NT2/D1 (cell line): ENCODE measurements at regions not wholly inside any gene's neighbourhood (a gene's known extent, or its start where the extent isn't known, plus 50 kb on each side); places are given as distances from the start of the nearest gene placed in this dataset.

ENCODE experiments used
- DNase-seq: peaks from one replicate; pipeline ENCODE4 v3.0.0-alpha.2; 2011; ENCODE audit warnings: low read depth, low spot score
- H3K27me3 ChIP-seq: 2 replicates; pipeline ENCODE4 v1.6.0; 2011; ENCODE audit warnings: mild to moderate bottlenecking; ENCODE audit not compliant: insufficient read length, insufficient read depth
- H3K36me3 ChIP-seq: 2 replicates; pipeline ENCODE4 v1.6.1; 2011; ENCODE audit warnings: mild to moderate bottlenecking, low read length, mixed read lengths; ENCODE audit not compliant: insufficient read depth, insufficient read length
- H3K4me1 ChIP-seq: 2 replicates; pipeline ENCODE4 v1.5.1; 2011; ENCODE audit not compliant: insufficient read depth, insufficient read length
- H3K4me3 ChIP-seq: 2 replicates; pipeline ENCODE4 v1.5.1; 2011; ENCODE audit warnings: low read depth; ENCODE audit not compliant: insufficient read length
- H3K9ac ChIP-seq: 2 replicates; pipeline ENCODE4 v1.6.0; 2011; ENCODE audit warnings: low read depth; ENCODE audit not compliant: insufficient read length
- H3K9me3 ChIP-seq: 2 replicates; pipeline ENCODE4 v1.5.1; 2011; ENCODE audit warnings: mild to moderate bottlenecking, low read length; ENCODE audit not compliant: insufficient read depth
- SUZ12 ChIP-seq: IDR thresholded peaks from 2 replicates; pipeline ENCODE4 v1.6.1; 2011; ENCODE audit not compliant: insufficient read length, insufficient read depth; ENCODE audit errors: extremely low read depth
- YY1 ChIP-seq: IDR thresholded peaks from 2 replicates; pipeline ENCODE4 v1.6.1; 2011; ENCODE audit not compliant: insufficient read length, insufficient read depth
- ZNF274 ChIP-seq: IDR thresholded peaks from 2 replicates; pipeline ENCODE4 v1.6.1; 2011; ENCODE audit warnings: mild to moderate bottlenecking, low read depth, low read length

- TF ChIP-seq SUZ12 (no peak), YY1 (no peak), ZNF274 (no peak)
- Histone ChIP-seq H3K4me3 (no peak overlapping the region), H3K36me3 (no peaks in the 10 kb centered on the region), H3K9ac (no peak overlapping the region), H3K27me3 (no peaks in the 10 kb centered on the region), H3K4me1 (no peaks in the 10 kb centered on the region), H3K9me3 (no peaks in the 10 kb centered on the region)
- no peak for DNase-seq
Observed at GRCh38 chr1:58072450-58072849, 474.1 kb downstream of the OMA1 start.

- H3K27me3 ChIP-seq: no peaks in the 10 kb centered on the region
- H3K9me3 ChIP-seq: no peaks in the 10 kb centered on the region
- DNase-seq: no peak
- no peak overlapping the region for H3K9ac ChIP-seq
- no peak for TF ChIP-seq SUZ12
- TF ChIP-seq ZNF274: no peak
- no peak for TF ChIP-seq YY1
- H3K4me3 ChIP-seq: no peak overlapping the region
- peaks cover 6% of the 10 kb centered on the region for H3K4me1 ChIP-seq
- H3K36me3 ChIP-seq: no peaks in the 10 kb centered on the region
Observed at GRCh38 chr1:58067082-58067481, 479.4 kb downstream of the OMA1 start.

GRCh38 chr1:58065520-58065919 lies 481.0 kb downstream of the OMA1 start:
- Histone ChIP-seq H3K4me1 (peaks cover 6% of the 10 kb centered on the region), H3K4me3 (no peak overlapping the region), H3K36me3 (no peaks in the 10 kb centered on the region), H3K9me3 (no peaks in the 10 kb centered on the region), H3K27me3 (no peaks in the 10 kb centered on the region), H3K9ac (no peak overlapping the region)
- DNase-seq: no peak
- no peak for TF ChIP-seq YY1
- TF ChIP-seq ZNF274: no peak
- no peak for TF ChIP-seq SUZ12

- no peak for TF ChIP-seq YY1
- TF ChIP-seq SUZ12: no peak
- TF ChIP-seq ZNF274: no peak
- no peaks in the 10 kb centered on the region for H3K36me3 ChIP-seq
- H3K4me1 ChIP-seq: peaks cover 6% of the 10 kb centered on the region
- H3K4me3 ChIP-seq: no peak overlapping the region
- no peaks in the 10 kb centered on the region for H3K27me3 ChIP-seq
- H3K9me3 ChIP-seq: no peaks in the 10 kb centered on the region
- no peak for DNase-seq
- no peak overlapping the region for H3K9ac ChIP-seq
Observed at GRCh38 chr1:58064166-58064565, 482.4 kb downstream of the OMA1 start.

GRCh38 chr1:58063095-58063494 lies 483.4 kb downstream of the OMA1 start:
- Histone ChIP-seq H3K9ac (no peak overlapping the region), H3K4me1 (peaks cover 6% of the 10 kb centered on the region), H3K27me3 (no peaks in the 10 kb centered on the region), H3K9me3 (no peaks in the 10 kb centered on the region), H3K4me3 (no peak overlapping the region), H3K36me3 (no peaks in the 10 kb centered on the region)
- no peak for TF ChIP-seq ZNF274
- no peak for TF ChIP-seq SUZ12
- TF ChIP-seq YY1: no peak
- no peak for DNase-seq

GRCh38 chr1:58062635-58063034 lies 483.9 kb downstream of the OMA1 start:
- no peak for DNase-seq
- no peaks in the 10 kb centered on the region for H3K9me3 ChIP-seq
- H3K36me3 ChIP-seq: no peaks in the 10 kb centered on the region
- H3K4me3 ChIP-seq: no peak overlapping the region
- TF ChIP-seq ZNF274: no peak
- TF ChIP-seq YY1: no peak
- no peak for TF ChIP-seq SUZ12
- peaks cover 6% of the 10 kb centered on the region for H3K4me1 ChIP-seq
- H3K9ac ChIP-seq: no peak overlapping the region
- no peaks in the 10 kb centered on the region for H3K27me3 ChIP-seq

- H3K4me3 ChIP-seq: no peak overlapping the region
- H3K4me1 ChIP-seq: peaks cover 5% of the 10 kb centered on the region
- H3K27me3 ChIP-seq: no peaks in the 10 kb centered on the region
- TF ChIP-seq YY1 (no peak), SUZ12 (no peak), ZNF274 (no peak)
- no peak overlapping the region for H3K9ac ChIP-seq
- no peaks in the 10 kb centered on the region for H3K9me3 ChIP-seq
- no peaks in the 10 kb centered on the region for H3K36me3 ChIP-seq
- no peak for DNase-seq
Observed at GRCh38 chr1:58060559-58061170, 485.9 kb downstream of the OMA1 start.

GRCh38 chr1:58059789-58060188 lies 486.7 kb downstream of the OMA1 start:
- H3K27me3 ChIP-seq: no peaks in the 10 kb centered on the region
- TF ChIP-seq YY1: no peak
- no peak for TF ChIP-seq SUZ12
- no peak for TF ChIP-seq ZNF274
- no peak for DNase-seq
- H3K9me3 ChIP-seq: no peaks in the 10 kb centered on the region
- peaks cover 3% of the 10 kb centered on the region for H3K4me1 ChIP-seq
- H3K9ac ChIP-seq: no peak overlapping the region
- H3K4me3 ChIP-seq: no peak overlapping the region
- H3K36me3 ChIP-seq: no peaks in the 10 kb centered on the region
